PC-9 (cell line): ENCODE measurements at regions not wholly inside any gene's neighbourhood (a gene's known extent, or its start where the extent isn't known, plus 50 kb on each side); places are given as distances from the start of the nearest gene placed in this dataset.

Experiments
- BruUV-seq: library from RNA; stranded (reverse); fragments of 400-500 nt; replicated peaks from 2 replicates; lab custom pipeline; 2021; lab: Mats Ljungman, UMichigan
- CTCF ChIA-PET: fragments of 300-600 bp; sonication (Branson Sonifier 250); formaldehyde crosslinking; loops from one replicate; lab custom pipeline; 2022; ENCODE audit warnings: antibody characterized with exemption; lab: Charles Lee
- POLR2A ChIA-PET: fragments of 300-600 bp; sonication (Branson Sonifier 250); formaldehyde crosslinking; loops from one replicate; lab custom pipeline; 2022; ENCODE audit warnings: antibody characterized with exemption; ENCODE audit not compliant: unreplicated experiment; lab: Charles Lee
- DNase-seq, 2 experiments: peaks; one replicate each; pipeline versions ENCODE4 v3.0.0 to v3.0.0-alpha.2; 2015 to 2022; ENCODE audit warnings: mixed read lengths in 1 of 2
- H2AFZ ChIP-seq: fragments of 200-600 bp; sonication (generic); 2 replicates; pipeline ENCODE4 v1.8.1; 2017; ENCODE audit warnings: antibody characterized with exemption
- H3F3A ChIP-seq: fragments of 200-600 bp; sonication (generic); 2 replicates; pipeline ENCODE4 v1.8.1; 2017; ENCODE audit warnings: antibody characterized with exemption, mild to moderate bottlenecking, low read depth; ENCODE audit not compliant: insufficient read depth
- H3K27ac ChIP-seq: fragments of 200-600 bp; sonication (generic); 2 replicates; pipeline ENCODE4 v1.6.1; 2016; ENCODE audit warnings: mixed run types
- H3K27me3 ChIP-seq: fragments of 200-600 bp; sonication (generic); 2 replicates; pipeline ENCODE4 v1.6.1; 2016; ENCODE audit warnings: low read depth, mixed run types; ENCODE audit not compliant: insufficient read depth
- H3K36me3 ChIP-seq: fragments of 200-600 bp; sonication (generic); 2 replicates; pipeline ENCODE4 v1.6.1; 2016; ENCODE audit warnings: low read depth, mixed run types
- H3K4me1 ChIP-seq: fragments of 200-600 bp; sonication (generic); replicated peaks from 2 replicates; pipeline ENCODE4 v1.6.1; 2016; ENCODE audit warnings: mixed run types; ENCODE audit not compliant: insufficient read depth
- H3K4me2 ChIP-seq: fragments of 200-600 bp; sonication (generic); 2 replicates; pipeline ENCODE4 v1.6.1; 2017; ENCODE audit warnings: mixed run types
- H3K4me3 ChIP-seq: fragments of 200-600 bp; sonication (generic); 2 replicates; pipeline ENCODE4 v1.6.1; 2016; ENCODE audit warnings: mixed run types
- H3K79me2 ChIP-seq: fragments of 200-600 bp; sonication (generic); 2 replicates; pipeline ENCODE4 v1.6.1; 2017; ENCODE audit warnings: low read depth, mixed run types
- H3K9me2 ChIP-seq: fragments of 200-600 bp; sonication (generic); 2 replicates; pipeline ENCODE4 v1.8.1; 2017; ENCODE audit warnings: mild to moderate bottlenecking; ENCODE audit not compliant: insufficient read depth
- H3K9me3 ChIP-seq: fragments of 200-600 bp; sonication (generic); 2 replicates; pipeline ENCODE4 v1.8.1; 2016; ENCODE audit warnings: low read depth; ENCODE audit not compliant: insufficient read depth
- H4K20me1 ChIP-seq: fragments of 200-600 bp; sonication (generic); 2 replicates; pipeline ENCODE4 v1.8.1; 2017; ENCODE audit not compliant: insufficient read depth
- CTCF ChIP-seq: fragments of 200-600 bp; sonication (generic); conservative IDR thresholded peaks from 2 replicates; pipeline ENCODE4 v1.6.1; 2017; ENCODE audit warnings: mixed run types, antibody characterized with exemption, mild to moderate bottlenecking, moderate library complexity
- EZH2 ChIP-seq: fragments of 200-600 bp; sonication (generic); IDR thresholded peaks from 2 replicates; pipeline ENCODE4 v1.8.0; 2017; ENCODE audit warnings: antibody characterized with exemption, low read depth
- intact Hi-C: fragments of 100-400 bp; cut with micrococcal nuclease; formaldehyde crosslinking; loops from one replicate; pipeline ENCODE4 v1.10.0; 2022; ENCODE audit not compliant: unreplicated experiment

GRCh38 chr5:63213256-63213655 lies 634.6 kb downstream of the LRRC70 start:
- Histone ChIP-seq H3K4me3 (no peak overlapping the region), H3K36me3 (no peaks in the 10 kb centered on the region), H3K9me3 (no peaks in the 10 kb centered on the region), H3K27me3 (no peaks in the 10 kb centered on the region), H3F3A (no peaks in the 10 kb centered on the region), H3K9me2 (no peaks in the 10 kb centered on the region), H3K4me1 (no peaks in the 10 kb centered on the region), H3K79me2 (no peaks in the 10 kb centered on the region), H4K20me1 (no peaks in the 10 kb centered on the region), H3K27ac (no peak overlapping the region), H3K4me2 (no peak overlapping the region), H2AFZ (no peak overlapping the region)
- ChIA-PET POLR2A (no interaction called here), CTCF (no interaction called here)
- TF ChIP-seq EZH2 (no peak), CTCF (no peak)
- intact Hi-C loops, result no loop called here
- DNase-seq, result no peak
- no TSS peak for BruUV-seq

- H4K20me1 ChIP-seq, result no peaks in the 10 kb centered on the region
- ChIA-PET POLR2A (no interaction called here), CTCF (no interaction called here)
- no peaks in the 10 kb centered on the region for H3K9me2 ChIP-seq
- no peak overlapping the region for H3K4me2 ChIP-seq
- H3K4me3 ChIP-seq, result no peak overlapping the region
- TF ChIP-seq EZH2 (no peak), CTCF (no peak)
- no peak overlapping the region for H3K27ac ChIP-seq
- DNase-seq, result no peak
- H3K27me3 ChIP-seq, result no peaks in the 10 kb centered on the region
- H3K9me3 ChIP-seq, result no peaks in the 10 kb centered on the region
- no peaks in the 10 kb centered on the region for H3K36me3 ChIP-seq
- no peaks in the 10 kb centered on the region for H3K4me1 ChIP-seq
- intact Hi-C loops, result no loop called here
- no TSS peak for BruUV-seq
- no peak overlapping the region for H2AFZ ChIP-seq
- H3F3A ChIP-seq, result no peaks in the 10 kb centered on the region
- H3K79me2 ChIP-seq, result no peaks in the 10 kb centered on the region
These were observed 633.0 kb downstream of the LRRC70 start for GRCh38 chr5:63211448-63212132.

- BruUV-seq, result no TSS peak
These were observed 627.4 kb downstream of the LRRC70 start for GRCh38 chr5:63205976-63206375.

More at GRCh38 chr5:63205976-63206375, 627.4 kb downstream of the LRRC70 start:
- Histone ChIP-seq H3K9me3 (no peaks in the 10 kb centered on the region), H2AFZ (no peak overlapping the region), H3K27me3 (no peaks in the 10 kb centered on the region), H3K9me2 (no peaks in the 10 kb centered on the region), H3K27ac (no peak overlapping the region), H3K4me1 (no peaks in the 10 kb centered on the region), H4K20me1 (no peaks in the 10 kb centered on the region), H3K4me3 (no peak overlapping the region), H3K36me3 (no peaks in the 10 kb centered on the region), H3K79me2 (no peaks in the 10 kb centered on the region), H3K4me2 (no peak overlapping the region), H3F3A (no peaks in the 10 kb centered on the region)
- CTCF ChIA-PET, result no interaction called here
- no peak for TF ChIP-seq CTCF
- POLR2A ChIA-PET, result no interaction called here
- intact Hi-C loops, result no loop called here
- DNase-seq, result no peak
